Skeletal muscle tissue (tissue), 3 donors: ENCODE measurements at regions not wholly inside any gene's neighbourhood (a gene's known extent, or its start where the extent isn't known, plus 50 kb on each side); places are given as distances from the start of the nearest gene placed in this dataset.

Experiments
- H3K27ac ChIP-seq: one replicate; pipeline ENCODE4 v1.7.0; 2013; ENCODE audit warnings: mild to moderate bottlenecking, low read depth, low read length, inconsistent platforms
- H3K27me3 ChIP-seq, 3 donors: one replicate each; pipeline ENCODE4 v1.7.0; 2013; ENCODE audit warnings: low read length in 3 of 3; ENCODE audit not compliant: control insufficient read depth in 3 of 3, insufficient read depth in 3 of 3
- H3K36me3 ChIP-seq, 3 donors: one replicate each; pipeline ENCODE4 v1.7.0; 2013; ENCODE audit warnings: low read length in 3 of 3; ENCODE audit not compliant: control insufficient read depth in 3 of 3, insufficient read depth in 3 of 3
- H3K4me1 ChIP-seq, 3 donors: one replicate each; pipeline ENCODE4 v1.7.0; 2013; ENCODE audit warnings: low read length in 3 of 3, mild to moderate bottlenecking in 3 of 3; ENCODE audit not compliant: control insufficient read depth in 3 of 3, insufficient read depth in 3 of 3
- H3K4me3 ChIP-seq, 3 donors: one replicate each; pipeline ENCODE4 v1.7.0; 2013; ENCODE audit warnings: low read length in 3 of 3
- H3K9ac ChIP-seq, 3 donors: one replicate each; pipeline ENCODE4 v1.7.0; 2013; ENCODE audit warnings: low read length in 3 of 3, mild to moderate bottlenecking in 3 of 3, moderate library complexity in 2 of 3, low read depth in 1 of 3
- H3K9me3 ChIP-seq, 3 donors: one replicate each; pipeline ENCODE4 v1.7.0; 2013; ENCODE audit warnings: low read length in 3 of 3; ENCODE audit not compliant: control insufficient read depth in 3 of 3
- donor health status: Osteomylitis.

- Histone ChIP-seq H3K27ac (no peak overlapping the region), H3K9me3 (no peaks in the 10 kb centered on the region), H3K36me3 (no peaks in the 10 kb centered on the region), H3K27me3 (no peaks in the 10 kb centered on the region), H3K4me1 (no peaks in the 10 kb centered on the region), H3K9ac (no peak overlapping the region), H3K4me3 (no peak overlapping the region)
Measured at GRCh38 chr14:42145766-42146165, 539.1 kb downstream of the LRFN5 start.

GRCh38 chr14:42143114-42143513 lies 536.4 kb downstream of the LRFN5 start:
- Histone ChIP-seq H3K27me3 (no peaks in the 10 kb centered on the region), H3K36me3 (no peaks in the 10 kb centered on the region)

GRCh38 chr14:42141328-42141727 lies 534.7 kb downstream of the LRFN5 start:
- Histone ChIP-seq H3K9me3 (no peaks in the 10 kb centered on the region), H3K36me3 (no peaks in the 10 kb centered on the region), H3K4me1 (no peaks in the 10 kb centered on the region), H3K27me3 (no peaks in the 10 kb centered on the region), H3K9ac (no peak overlapping the region), H3K27ac (no peak overlapping the region), H3K4me3 (no peak overlapping the region)

More at GRCh38 chr14:42143114-42143513, 536.4 kb downstream of the LRFN5 start:
- Histone ChIP-seq H3K9me3 (no peaks in the 10 kb centered on the region), H3K9ac (no peak overlapping the region), H3K4me3 (no peak overlapping the region), H3K4me1 (no peaks in the 10 kb centered on the region), H3K27ac (no peak overlapping the region)

DNA sequence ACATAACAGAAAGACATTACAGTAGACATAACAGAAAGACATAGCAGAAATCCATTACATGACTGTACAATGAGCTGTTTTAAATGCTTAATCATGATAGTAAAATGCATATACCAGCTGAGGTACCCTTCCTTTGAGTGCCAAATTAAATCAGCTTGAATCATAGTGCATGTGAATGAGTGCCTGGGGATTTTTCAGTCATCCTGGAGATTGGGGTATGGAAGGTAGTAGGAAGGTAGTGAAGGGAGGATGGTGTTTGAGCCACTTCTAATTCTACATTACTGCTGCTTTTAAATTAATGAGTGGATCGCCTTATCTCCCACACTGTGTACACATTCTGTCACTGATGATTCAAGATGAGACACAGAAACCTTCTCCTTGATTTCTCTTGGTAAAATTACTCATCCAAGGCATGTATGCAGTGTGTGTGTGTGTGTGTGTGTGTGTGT lies 534.2 kb downstream of the LRFN5 start:
- Histone ChIP-seq H3K9me3 (no peaks in the 10 kb centered on the region), H3K4me1 (no peaks in the 10 kb centered on the region), H3K9ac (no peak overlapping the region), H3K27me3 (no peaks in the 10 kb centered on the region), H3K27ac (no peak overlapping the region), H3K36me3 (no peaks in the 10 kb centered on the region), H3K4me3 (no peak overlapping the region)

GRCh38 chr14:42140001-42140400 lies 533.3 kb downstream of the LRFN5 start:
- no peak overlapping the region for H3K27ac ChIP-seq
- H3K9ac ChIP-seq: no peak overlapping the region
- H3K9me3 ChIP-seq: no peaks in the 10 kb centered on the region
- H3K27me3 ChIP-seq: no peaks in the 10 kb centered on the region
- no peak overlapping the region for H3K4me3 ChIP-seq
- H3K36me3 ChIP-seq: no peaks in the 10 kb centered on the region
- no peaks in the 10 kb centered on the region for H3K4me1 ChIP-seq

DNA sequence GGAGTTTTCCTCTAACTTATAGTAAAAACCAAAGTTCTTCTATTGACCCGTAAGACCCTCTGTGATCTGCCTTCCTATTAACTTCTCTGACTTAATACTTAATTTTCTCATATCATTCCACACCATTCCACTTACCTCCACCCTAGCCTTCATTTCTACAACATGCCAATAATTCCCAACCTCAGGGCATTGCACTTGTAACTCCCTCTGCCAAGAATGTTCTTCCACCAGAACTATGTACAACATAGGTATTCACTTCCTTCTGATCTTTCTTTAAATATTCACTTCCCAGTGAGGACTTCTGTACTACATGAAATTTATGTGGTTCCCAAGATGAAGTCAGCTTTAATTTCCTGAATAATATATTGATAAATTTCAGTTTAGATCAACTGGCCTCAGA lies 531.7 kb downstream of the LRFN5 start:
- H3K9me3 ChIP-seq: no peaks in the 10 kb centered on the region
- H3K9ac ChIP-seq: no peak overlapping the region
- H3K4me1 ChIP-seq: no peaks in the 10 kb centered on the region
- no peak overlapping the region for H3K27ac ChIP-seq
- no peaks in the 10 kb centered on the region for H3K36me3 ChIP-seq
- no peak overlapping the region for H3K4me3 ChIP-seq
- no peaks in the 10 kb centered on the region for H3K27me3 ChIP-seq

- H3K9me3 ChIP-seq: no peaks in the 10 kb centered on the region
- no peaks in the 10 kb centered on the region for H3K4me1 ChIP-seq
- H3K4me3 ChIP-seq: no peak overlapping the region
- no peaks in the 10 kb centered on the region for H3K36me3 ChIP-seq
- H3K9ac ChIP-seq: no peak overlapping the region
- H3K27ac ChIP-seq: no peak overlapping the region
- no peaks in the 10 kb centered on the region for H3K27me3 ChIP-seq
Measured at GRCh38 chr14:42130815-42131214, 524.1 kb downstream of the LRFN5 start.

DNA sequence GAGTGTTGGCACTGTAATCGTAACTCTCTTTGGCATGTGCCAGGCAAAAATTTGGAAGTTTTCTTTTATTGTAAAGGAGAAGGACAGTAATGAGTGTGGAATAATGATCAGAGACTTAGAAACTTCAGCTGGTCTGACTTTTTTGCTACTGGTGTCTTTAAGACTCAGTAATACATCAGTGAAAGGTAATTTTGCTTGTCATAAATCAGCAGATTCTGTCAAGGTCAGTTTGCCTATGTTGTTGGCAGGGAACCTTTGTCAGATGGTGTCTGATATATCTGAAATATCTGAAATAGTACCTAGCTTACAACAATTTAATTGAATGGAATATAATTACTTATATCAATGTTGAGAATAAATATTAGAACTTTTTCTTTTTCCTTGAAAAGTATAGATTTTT lies 516.9 kb downstream of the LRFN5 start:
- Histone ChIP-seq H3K4me1 (no peaks in the 10 kb centered on the region), H3K27ac (no peak overlapping the region), H3K4me3 (no peak overlapping the region), H3K9ac (no peak overlapping the region), H3K9me3 (no peaks in the 10 kb centered on the region), H3K36me3 (no peaks in the 10 kb centered on the region), H3K27me3 (no peaks in the 10 kb centered on the region)

GRCh38 chr14:42113358-42114069 lies 506.8 kb downstream of the LRFN5 start:
- Histone ChIP-seq H3K4me3 (no peak overlapping the region), H3K4me1 (no peaks in the 10 kb centered on the region), H3K27me3 (no peaks in the 10 kb centered on the region), H3K36me3 (no peaks in the 10 kb centered on the region), H3K9me3 (peaks cover 2 to 8% (median 3%) of the 10 kb centered on the region in 3 donors), H3K27ac (no peak overlapping the region), H3K9ac (no peak overlapping the region)

GRCh38 chr14:42112108-42112507 lies 505.4 kb downstream of the LRFN5 start:
- no peak overlapping the region for H3K4me3 ChIP-seq
- no peak overlapping the region for H3K9ac ChIP-seq
- H3K27me3 ChIP-seq: no peaks in the 10 kb centered on the region
- peaks cover 2 to 8% (median 3%) of the 10 kb centered on the region in 3 donors for H3K9me3 ChIP-seq
- H3K27ac ChIP-seq: no peak overlapping the region
- no peaks in the 10 kb centered on the region for H3K4me1 ChIP-seq
- H3K36me3 ChIP-seq: no peaks in the 10 kb centered on the region
